Type B pancreatic cell (in vitro differentiated cells): ENCODE measurements at regions not wholly inside any gene's neighbourhood (a gene's known extent, or its start where the extent isn't known, plus 50 kb on each side); places are given as distances from the start of the nearest gene placed in this dataset.
A peak's percentile ranks its signal among the peaks of the same experiment; 100 is the strongest.

Experiments used
- DNase-seq: peaks from one replicate; pipeline ENCODE4 v3.0.0; 2021; ENCODE audit warnings: mixed read lengths; ENCODE audit not compliant: unreplicated experiment; ENCODE audit errors: extremely low spot score
- H3K27ac Mint-ChIP-seq: 2 replicates; pipeline ENCODE4 v1.8.0; 2021; ENCODE audit warnings: mild to moderate bottlenecking, mixed read lengths
- H3K27me3 Mint-ChIP-seq: 2 replicates; pipeline ENCODE4 v1.8.0; 2021; ENCODE audit warnings: mixed read lengths
- H3K36me3 Mint-ChIP-seq: 2 replicates; pipeline ENCODE4 v1.8.0; 2021; ENCODE audit warnings: mixed read lengths
- H3K4me1 Mint-ChIP-seq: one replicate; pipeline ENCODE4 v1.8.0; 2021; ENCODE audit warnings: mixed read lengths; ENCODE audit not compliant: unreplicated experiment
- H3K4me3 Mint-ChIP-seq: 2 replicates; pipeline ENCODE4 v1.8.0; 2021; ENCODE audit warnings: mild to moderate bottlenecking, mixed read lengths
- H3K9me3 Mint-ChIP-seq: 2 replicates; pipeline ENCODE4 v1.8.0; 2021; ENCODE audit warnings: mixed read lengths
- CTCF ChIP-seq: fragments of 200-600 bp; sonication (generic); conservative IDR thresholded peaks from 2 replicates; pipeline ENCODE4 v1.5.0; 2021; ENCODE audit warnings: antibody characterized with exemption, mild to moderate bottlenecking

GRCh38 chr1:30345491-30346130 lies 377.8 kb downstream of the MATN1 start:
- Mint-ChIP-seq H3K9me3 (peaks cover 4% of the 10 kb centered on the region), H3K27me3 (peaks cover 24% of the 10 kb centered on the region), H3K27ac (no peak overlapping the region), H3K4me1 (peaks cover 7% of the 10 kb centered on the region), H3K36me3 (no peaks in the 10 kb centered on the region), H3K4me3 (no peak overlapping the region)
- DNase-seq: no peak
- TF ChIP-seq CTCF: no peak

GRCh38 chr1:30343562-30343961 lies 379.8 kb downstream of the MATN1 start:
- H3K36me3 Mint-ChIP-seq: no peaks in the 10 kb centered on the region
- DNase-seq: no peak
- peaks cover 33% of the 10 kb centered on the region for H3K27me3 Mint-ChIP-seq
- H3K9me3 Mint-ChIP-seq: peaks cover 4% of the 10 kb centered on the region
- TF ChIP-seq CTCF: no peak
- H3K4me1 Mint-ChIP-seq: peaks cover 7% of the 10 kb centered on the region
- H3K4me3 Mint-ChIP-seq: no peak overlapping the region
- H3K27ac Mint-ChIP-seq: no peak overlapping the region

- TF ChIP-seq CTCF: no peak
- peaks cover 33% of the 10 kb centered on the region for H3K27me3 Mint-ChIP-seq
- DNase-seq: peak; percentile 62
- peaks cover 2% of the 10 kb centered on the region for H3K9me3 Mint-ChIP-seq
- no peak overlapping the region for H3K27ac Mint-ChIP-seq
- no peak overlapping the region for H3K4me3 Mint-ChIP-seq
- H3K36me3 Mint-ChIP-seq: no peaks in the 10 kb centered on the region
- peaks cover 7% of the 10 kb centered on the region for H3K4me1 Mint-ChIP-seq
Observed at GRCh38 chr1:30342535-30343141, 380.7 kb downstream of the MATN1 start.

- Mint-ChIP-seq H3K9me3 (no peaks in the 10 kb centered on the region), H3K4me1 (peaks cover 2% of the 10 kb centered on the region), H3K27ac (no peak overlapping the region), H3K4me3 (no peak overlapping the region), H3K36me3 (no peaks in the 10 kb centered on the region), H3K27me3 (peaks cover 33% of the 10 kb centered on the region)
- DNase-seq: no peak
- TF ChIP-seq CTCF: peak; percentile 45
Observed at GRCh38 chr1:30340934-30341333, 382.5 kb downstream of the MATN1 start.

GRCh38 chr1:30339866-30340265 lies 383.5 kb downstream of the MATN1 start:
- no peaks in the 10 kb centered on the region for H3K9me3 Mint-ChIP-seq
- TF ChIP-seq CTCF: no peak
- peaks cover 33% of the 10 kb centered on the region for H3K27me3 Mint-ChIP-seq
- H3K27ac Mint-ChIP-seq: no peak overlapping the region
- no peak overlapping the region for H3K4me3 Mint-ChIP-seq
- no peak for DNase-seq
- H3K36me3 Mint-ChIP-seq: no peaks in the 10 kb centered on the region
- no peaks in the 10 kb centered on the region for H3K4me1 Mint-ChIP-seq
